GM11168 (cell line): ENCODE measurements at regions not wholly inside any gene's neighbourhood (a gene's known extent, or its start where the extent isn't known, plus 50 kb on each side); places are given as distances from the start of the nearest gene placed in this dataset.

ENCODE experiments used
- in situ Hi-C: fragments of 300-500 bp; cut with MboI; formaldehyde crosslinking; loops from one replicate; pipeline ENCODE4 v1.12.0; 2022; ENCODE audit warnings: low sequenced_read_pairs; ENCODE audit not compliant: unreplicated experiment

DNA sequence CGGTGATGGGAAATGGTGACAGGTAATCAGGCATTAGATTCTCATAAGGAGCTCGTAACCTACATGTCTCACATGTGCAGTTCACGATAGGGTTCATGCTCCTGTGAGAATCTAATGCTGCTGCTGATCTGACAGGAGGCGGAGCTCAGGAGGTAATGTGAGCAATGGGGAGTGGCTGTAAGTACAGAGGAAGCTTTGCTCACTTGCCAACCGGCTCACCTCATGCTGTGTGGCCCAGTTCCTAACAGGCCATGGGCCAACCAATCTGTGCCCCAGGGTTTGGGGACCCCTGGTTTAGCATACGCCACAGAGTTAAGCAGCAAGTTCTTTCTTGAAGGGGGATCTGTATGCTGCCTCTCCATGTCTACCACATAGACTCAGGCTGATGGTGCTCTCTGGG is 133.1 kb downstream of the IQUB start:
- in situ Hi-C loops, result no loop called here

DNA sequence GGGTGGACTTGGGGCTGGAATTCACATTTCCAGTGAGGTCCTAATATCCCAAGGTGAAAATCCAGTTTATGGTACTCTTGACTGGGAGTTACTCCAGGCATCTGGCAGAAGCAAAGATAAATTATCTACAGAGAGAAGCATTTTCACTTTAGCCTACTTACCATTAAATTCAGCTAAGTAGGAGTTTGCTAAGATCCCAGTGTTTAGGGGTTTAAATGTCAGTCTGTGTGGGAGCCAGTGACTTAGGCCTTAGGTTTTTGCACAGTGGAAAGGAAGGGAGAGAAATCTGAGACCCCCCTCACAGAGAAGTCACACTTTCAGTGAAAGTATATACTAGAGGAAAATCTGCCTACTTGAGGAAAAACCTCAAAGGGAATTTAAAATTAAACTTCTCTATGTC is 134.2 kb downstream of the IQUB start:
- in situ Hi-C loops, result no loop called here

- in situ Hi-C loops, result no loop called here
These were observed 135.5 kb downstream of the IQUB start for GRCh38 chr7:123398921-123399320.

GRCh38 chr7:123397746-123398338 is 136.6 kb downstream of the IQUB start:
- in situ Hi-C loops, result no loop called here

- in situ Hi-C loops, result no loop called here
These were observed 140.8 kb downstream of the IQUB start for GRCh38 chr7:123393623-123394022.

- in situ Hi-C loops, result loop anchor here (25.0 kb wide), 1 partner anchor 310 kb away; no protein-coding TSS in a partner anchor
These were observed 162.0 kb downstream of the IQUB start for GRCh38 chr7:123372368-123372767.

DNA sequence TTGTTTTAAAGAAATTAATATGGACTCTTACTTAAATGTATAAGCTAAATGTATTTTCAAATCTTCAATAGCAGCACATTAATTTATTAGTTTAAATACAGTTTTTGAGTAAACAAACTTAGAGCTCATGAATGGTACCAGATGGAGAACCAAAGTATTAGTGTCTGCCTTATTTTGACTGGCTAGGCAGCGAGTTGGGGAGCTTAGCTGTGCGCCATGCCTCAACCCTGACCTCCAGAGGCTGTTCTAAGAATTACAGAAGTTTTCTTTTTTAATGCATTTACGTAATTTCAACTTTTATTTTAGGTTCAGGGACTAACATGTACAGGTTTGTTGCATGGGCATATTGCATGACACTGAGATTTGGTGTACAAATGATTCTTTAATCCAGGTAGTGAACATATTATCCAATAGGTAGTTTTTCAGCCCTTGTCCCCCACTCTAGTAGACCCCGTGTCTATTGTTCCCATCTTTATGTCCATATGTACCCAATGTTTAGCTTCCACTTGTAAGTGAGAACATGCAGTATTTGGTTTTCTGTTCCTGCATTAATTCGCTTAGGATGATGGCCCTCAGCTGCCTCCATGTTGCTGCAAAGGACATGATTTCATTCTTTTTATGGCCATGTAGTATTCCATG is 166.8 kb downstream of the IQUB start:
- in situ Hi-C loops, result loop anchor here (25.0 kb wide), 1 partner anchor 305 kb away; no protein-coding TSS in a partner anchor

GRCh38 chr7:123367031-123367430 is 167.3 kb upstream of the SLC13A1 start:
- in situ Hi-C loops, result loop anchor here (25.0 kb wide), 1 partner anchor 305 kb away; no protein-coding TSS in a partner anchor

DNA sequence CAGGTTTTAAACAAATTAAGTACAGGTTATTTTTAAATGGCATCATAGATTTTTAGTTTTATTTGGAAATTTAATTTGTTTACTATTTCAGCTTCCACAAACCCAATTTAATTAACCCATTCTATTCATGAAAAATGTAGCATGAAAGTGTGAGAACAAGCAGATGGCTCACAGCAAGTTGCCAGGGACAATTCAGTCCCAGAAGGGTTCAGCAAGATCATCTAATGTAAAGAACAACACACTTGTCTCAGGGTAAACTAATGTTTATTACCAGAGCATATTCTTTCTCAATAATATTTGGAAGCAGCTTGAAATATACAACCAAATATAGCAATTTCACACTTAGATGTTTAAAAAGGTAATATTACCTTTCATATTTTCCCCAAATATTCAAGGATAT is 166.9 kb upstream of the SLC13A1 start:
- in situ Hi-C loops, result loop anchor here (25.0 kb wide), 1 partner anchor 304 kb away; no protein-coding TSS in a partner anchor

- in situ Hi-C loops, result loop anchor here (25.0 kb wide), 1 partner anchor 298 kb away; no protein-coding TSS in a partner anchor
These were observed 160.9 kb upstream of the SLC13A1 start for GRCh38 chr7:123360631-123361030.

DNA sequence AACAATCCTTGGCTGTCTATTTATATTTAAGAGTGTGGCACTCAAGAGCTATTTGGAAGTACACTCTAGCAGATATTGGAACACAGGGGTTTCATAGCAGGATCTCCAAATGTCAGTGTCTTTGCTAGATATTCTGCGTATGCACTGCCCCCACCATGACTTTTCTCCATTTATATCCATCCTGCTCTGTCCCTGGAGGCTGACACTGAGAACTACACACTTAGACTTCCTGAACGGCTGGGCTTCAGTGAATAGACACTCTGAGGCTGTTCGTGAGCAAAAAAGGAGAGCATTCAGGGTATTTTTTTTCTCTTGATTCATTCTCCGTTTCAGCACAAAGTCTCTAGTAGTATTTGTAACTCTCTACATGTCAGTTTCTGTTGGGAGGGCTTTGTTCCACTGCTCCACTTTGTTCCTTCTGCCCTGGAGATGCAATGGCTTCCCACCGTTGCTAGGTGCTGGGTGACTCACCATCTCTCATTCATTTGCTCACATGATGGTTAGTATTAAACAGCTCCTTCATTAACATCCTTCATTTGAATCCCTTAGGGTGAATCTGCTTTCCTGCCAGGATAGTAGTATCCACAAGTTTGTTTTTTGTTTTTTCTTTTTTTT is 155.9 kb upstream of the SLC13A1 start:
- in situ Hi-C loops, result loop anchor here (25.0 kb wide), 1 partner anchor 293 kb away; no protein-coding TSS in a partner anchor

DNA sequence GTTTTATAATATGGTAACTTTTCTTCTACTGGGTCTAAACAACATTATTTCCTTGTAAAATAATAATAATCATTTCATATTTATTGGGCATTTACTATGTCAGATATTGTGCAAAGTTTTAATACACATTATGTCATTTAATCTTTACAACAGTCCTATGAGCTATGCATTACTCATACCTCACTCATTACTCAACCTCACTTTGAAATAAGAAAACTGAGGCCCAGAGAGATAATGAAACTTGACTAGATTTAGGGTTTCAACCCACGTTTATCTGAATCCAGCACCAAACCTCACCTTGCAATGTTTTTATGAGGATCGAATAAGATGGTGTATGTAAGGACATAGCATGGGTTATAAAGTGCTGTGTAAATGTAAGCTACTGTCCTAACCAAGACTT is 153.2 kb upstream of the SLC13A1 start:
- in situ Hi-C loops, result loop anchor here (25.0 kb wide), 1 partner anchor 291 kb away; no protein-coding TSS in a partner anchor

- in situ Hi-C loops, result loop anchor here (25.0 kb wide), 1 partner anchor 290 kb away; no protein-coding TSS in a partner anchor
These were observed 152.0 kb upstream of the SLC13A1 start for GRCh38 chr7:123351516-123352505.

DNA sequence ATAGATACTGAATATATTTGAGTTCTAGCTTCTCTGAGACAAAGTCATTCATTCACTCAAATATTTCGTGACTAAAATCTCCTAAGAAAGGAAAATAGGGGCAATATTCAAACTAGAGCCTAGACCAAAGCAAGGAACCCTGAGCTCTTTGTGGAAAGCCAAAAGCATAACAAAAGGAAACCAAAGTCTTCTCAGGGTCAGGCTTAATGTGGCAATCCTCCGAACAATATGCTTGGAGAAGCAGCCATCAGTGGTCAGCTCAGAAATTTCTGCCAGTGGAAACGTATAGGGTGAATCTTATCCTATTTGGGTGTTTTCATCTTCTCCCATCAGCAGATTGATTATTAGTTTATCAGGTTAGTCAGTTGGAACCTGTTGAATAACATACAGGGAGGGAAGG is 151.3 kb upstream of the SLC13A1 start:
- in situ Hi-C loops, result loop anchor here (25.0 kb wide), 1 partner anchor 289 kb away; no protein-coding TSS in a partner anchor

GRCh38 chr7:123348690-123349089 is 148.9 kb upstream of the SLC13A1 start:
- in situ Hi-C loops, result no loop called here

- in situ Hi-C loops, result no loop called here
These were observed 147.0 kb upstream of the SLC13A1 start for GRCh38 chr7:123346766-123347165.

DNA sequence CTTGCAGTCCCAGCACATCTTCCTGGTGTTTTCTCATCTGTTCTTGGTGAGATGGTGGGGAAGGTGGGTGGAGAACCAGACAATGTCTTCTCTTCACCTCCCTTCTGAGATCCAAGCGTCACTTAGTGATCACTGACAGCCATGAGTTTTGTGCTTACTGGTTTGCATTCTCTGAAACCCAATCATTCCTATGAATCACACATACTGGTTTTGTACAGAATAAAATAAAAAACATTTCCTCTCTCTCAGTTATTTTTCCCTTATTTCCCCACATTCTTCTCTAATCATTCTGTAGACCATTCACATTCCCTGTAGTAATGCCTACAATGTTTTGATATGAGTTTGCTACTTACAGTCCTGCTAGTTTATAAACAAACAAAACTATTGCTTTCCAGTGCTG is 143.8 kb upstream of the SLC13A1 start:
- in situ Hi-C loops, result no loop called here

DNA sequence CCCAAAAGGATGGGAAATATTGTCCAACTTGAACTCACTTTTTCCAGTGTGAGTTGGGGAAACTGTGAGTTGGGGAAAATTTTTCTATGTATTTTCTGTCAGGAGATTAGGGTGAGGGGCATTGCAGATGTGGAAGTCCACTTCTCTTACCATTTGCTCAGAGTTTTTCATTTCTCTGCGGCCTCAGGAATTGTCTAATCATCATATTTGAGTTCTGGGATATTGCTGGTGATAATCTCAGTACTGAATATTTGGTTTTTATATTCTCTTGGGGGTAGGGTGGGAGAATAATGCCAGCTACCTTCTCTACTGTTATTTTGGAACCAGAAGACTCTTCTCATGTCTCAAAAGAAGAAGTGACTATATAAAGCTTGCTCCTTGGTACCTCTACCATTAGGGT is 141.3 kb upstream of the SLC13A1 start:
- in situ Hi-C loops, result no loop called here

- in situ Hi-C loops, result no loop called here
These were observed 138.9 kb upstream of the SLC13A1 start for GRCh38 chr7:123338688-123339087.
